DMS 273 treated with DMSO at 0.1 percent for 48 hours (cell line): ENCODE measurements at regions not wholly inside any gene's neighbourhood (a gene's known extent, or its start where the extent isn't known, plus 50 kb on each side); places are given as distances from the start of the nearest gene placed in this dataset.
"Not testable (repeated sequence)": the region's sequence is repeated elsewhere in the genome, so short reads cannot be mapped to it uniquely, and the experiment has no call there.

Source experiments
- DNase-seq: peaks from one replicate; lab custom pipeline; 2025; lab: John Stamatoyannopoulos, UW

DNA sequence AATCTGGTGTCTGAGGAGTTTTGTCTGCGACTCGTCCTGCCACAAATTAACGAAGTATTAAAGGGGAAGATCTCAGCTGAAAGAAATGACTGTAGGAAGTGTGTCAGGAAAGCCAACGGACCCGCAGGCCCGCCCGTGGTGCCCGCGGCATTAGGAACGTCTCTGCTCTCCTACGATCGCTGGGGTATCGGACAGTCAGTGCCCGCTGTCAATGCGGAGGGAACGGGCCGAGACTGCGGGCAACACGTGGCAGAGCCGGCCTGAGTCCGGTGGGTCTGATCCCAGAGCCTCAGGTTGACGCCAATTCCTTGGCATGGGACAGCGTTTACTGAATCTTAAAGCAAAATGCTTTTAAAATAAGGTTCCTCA lies 128.7 kb downstream of the KBTBD2 start:
- no peak for DNase-seq

DNA sequence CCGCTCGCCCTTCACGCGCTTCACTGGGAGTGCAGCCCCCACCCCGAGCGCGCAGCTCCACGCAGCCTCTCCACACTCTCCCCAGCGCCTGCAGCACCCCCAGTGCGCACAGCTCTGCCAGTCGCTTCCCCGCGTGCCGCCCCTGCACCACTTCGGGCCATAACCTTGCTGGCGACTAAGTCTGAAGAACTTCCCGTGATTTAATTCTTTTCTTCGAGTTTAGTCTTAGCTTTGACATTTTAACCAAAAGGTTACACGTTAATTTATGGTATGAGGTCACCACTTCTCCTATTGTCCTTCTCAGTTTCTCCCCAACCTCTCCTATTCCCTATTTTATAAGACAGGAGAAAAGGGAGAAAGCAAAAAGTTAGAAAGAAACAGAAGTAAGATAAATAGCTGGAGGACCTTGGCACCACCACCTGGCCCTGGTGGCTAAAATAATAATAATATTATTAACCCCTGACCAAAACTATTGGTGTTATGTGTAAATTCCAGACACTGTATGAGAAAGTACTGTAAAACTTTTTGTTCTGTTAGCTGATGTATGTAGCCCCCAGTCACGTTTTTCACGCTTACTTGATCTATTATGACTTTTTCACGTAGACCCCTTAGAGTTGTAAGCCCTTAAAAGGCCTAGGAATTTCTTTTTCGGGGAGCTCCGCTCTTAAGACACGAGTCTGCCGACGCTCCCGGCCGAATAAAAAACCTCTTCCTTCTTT lies 129.2 kb downstream of the KBTBD2 start:
- not testable (repeated sequence) for DNase-seq

DNA sequence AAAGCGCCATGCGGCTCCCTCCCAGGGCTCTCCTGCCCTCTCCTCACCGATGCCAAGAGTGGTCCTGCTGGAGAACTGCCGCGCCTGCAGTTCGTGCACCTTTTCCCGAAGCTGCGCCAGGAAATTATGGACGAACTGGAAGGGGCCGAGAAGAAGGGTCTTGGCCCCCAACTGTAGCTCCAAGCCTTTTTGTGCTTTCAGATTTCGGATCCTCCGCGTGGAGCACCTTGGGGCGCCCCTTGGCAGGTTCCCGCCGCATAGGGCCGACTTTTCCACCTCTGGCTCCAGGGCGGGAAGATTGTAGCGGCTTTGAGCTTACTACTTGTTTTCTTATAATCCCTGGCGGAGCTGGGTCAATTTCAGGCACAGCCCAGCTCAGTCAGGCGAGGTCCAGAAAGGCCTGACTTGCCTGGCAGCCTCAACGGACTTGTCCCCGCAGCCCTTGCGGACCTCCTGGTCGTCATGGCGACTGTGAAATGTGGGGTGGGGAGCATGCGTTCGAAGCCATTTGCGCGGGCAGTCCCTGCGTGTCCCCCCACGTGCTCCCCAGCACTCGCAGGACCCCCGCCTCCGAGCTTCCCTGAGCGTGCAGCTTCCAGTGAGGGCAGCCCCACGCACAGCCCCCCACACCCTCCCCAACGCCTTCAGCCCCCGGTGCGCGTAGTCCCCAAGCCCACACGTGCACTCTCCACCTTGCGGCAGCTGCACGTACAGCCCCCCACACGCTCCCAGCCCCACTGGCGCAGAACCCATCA lies 129.9 kb downstream of the KBTBD2 start:
- no peak for DNase-seq

DNA sequence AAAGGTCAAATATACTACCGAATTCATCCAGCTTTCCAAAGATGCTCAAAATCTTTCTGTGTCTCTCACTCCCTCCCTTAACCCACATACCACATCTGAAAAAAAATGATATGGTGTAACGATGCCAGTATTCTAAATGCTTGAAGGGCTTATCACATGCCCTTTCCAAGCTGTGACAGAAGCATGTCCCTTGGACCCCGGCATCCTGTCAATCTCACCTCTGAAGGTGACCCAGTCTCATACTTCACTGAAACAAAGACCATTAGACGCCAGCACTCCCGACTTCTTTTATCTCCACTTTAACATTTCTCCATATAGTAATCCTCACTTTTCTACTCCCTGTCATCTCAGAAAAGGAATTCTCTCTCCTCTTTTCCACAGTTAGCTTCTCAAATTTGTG lies 130.8 kb downstream of the KBTBD2 start:
- DNase-seq, result not testable (repeated sequence)

- not testable (repeated sequence) for DNase-seq
These were observed 131.7 kb downstream of the KBTBD2 start for GRCh38 chr7:32759859-32760258.

GRCh38 chr7:32753872-32754271 lies 137.7 kb downstream of the KBTBD2 start:
- not testable (repeated sequence) for DNase-seq

DNA sequence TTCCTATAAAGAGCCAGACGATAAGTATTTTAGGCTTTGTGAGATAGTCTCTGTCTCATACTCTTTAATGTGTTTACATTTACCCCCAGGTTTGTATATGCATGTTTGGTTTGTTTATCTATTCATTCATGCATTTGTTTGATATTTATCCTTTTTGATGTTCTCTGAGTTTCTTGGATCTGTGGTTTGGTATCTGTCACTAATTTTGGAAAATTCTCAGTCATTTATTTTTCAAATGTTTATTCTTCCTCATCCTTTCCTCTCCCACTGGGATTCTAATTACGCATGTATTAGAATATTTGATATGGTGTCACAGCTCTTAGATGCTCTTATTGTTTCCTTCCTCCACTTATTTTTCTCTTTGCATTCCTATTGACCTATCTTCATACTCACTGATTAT lies 143.2 kb downstream of the KBTBD2 start:
- not testable (repeated sequence) for DNase-seq

DNA sequence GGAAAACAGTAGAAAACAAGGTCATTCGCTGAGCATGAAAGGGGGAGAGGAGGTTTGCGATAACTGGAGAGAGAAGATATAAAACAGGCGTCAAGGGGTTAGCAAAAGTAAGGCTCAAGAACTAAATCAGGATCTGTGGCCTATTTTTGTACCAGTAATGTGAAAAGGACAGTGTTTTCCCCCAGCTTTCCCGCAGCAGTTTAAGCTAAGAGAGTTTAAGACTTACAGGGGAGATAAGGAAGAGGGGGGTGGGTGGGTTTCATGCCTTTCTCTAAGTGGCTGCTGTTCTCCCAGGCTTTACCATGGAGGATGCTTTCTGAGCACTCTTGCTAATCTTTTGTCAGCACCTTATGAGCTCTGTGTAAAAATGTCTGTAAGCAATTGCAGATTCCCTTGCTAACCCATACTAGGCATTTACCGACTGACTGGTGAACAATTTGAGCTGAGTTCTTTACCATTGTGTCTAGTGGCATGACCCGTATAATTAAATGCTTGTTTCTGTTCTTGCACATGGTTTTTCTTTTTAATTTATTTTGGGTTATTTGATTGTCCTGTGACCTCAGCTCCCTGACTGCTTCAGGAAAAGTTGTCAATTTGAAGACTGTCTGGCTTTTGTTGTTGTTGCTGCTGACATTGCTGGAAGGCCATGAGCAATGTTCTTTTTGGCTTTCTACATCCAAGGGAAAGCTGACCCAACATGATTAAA lies 144.0 kb downstream of the KBTBD2 start:
- not testable (repeated sequence) for DNase-seq

DNA sequence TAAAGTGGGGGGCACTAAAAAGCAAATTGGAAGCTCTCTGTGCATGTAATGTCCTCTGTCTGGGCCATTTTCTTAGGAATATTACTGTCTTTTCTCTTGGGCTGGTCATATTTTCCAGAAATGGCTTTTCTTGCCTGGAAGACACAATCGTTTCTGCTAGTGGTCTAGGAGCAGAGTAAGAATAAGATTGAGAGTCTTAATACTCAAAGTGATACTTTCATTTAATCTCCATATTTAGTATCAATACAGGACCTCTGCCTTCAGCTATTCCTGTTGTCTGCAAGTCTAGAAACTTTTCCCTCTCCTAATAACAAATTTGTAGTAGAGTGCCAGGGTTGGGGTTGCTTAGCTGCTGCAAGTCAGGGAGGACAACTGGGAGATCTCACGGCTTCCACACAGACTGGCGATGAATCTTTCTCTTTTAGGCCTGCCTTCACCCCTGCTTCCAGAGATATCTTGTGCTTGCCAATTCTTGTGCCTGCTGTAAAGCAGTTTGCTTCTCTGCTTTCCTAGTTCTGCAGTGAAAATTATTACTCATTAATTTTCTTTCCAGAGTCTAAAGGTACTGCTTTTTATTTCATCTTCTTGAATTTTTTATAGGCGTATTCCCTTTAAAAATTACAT lies 149.6 kb downstream of the KBTBD2 start:
- not testable (repeated sequence) for DNase-seq

DNA sequence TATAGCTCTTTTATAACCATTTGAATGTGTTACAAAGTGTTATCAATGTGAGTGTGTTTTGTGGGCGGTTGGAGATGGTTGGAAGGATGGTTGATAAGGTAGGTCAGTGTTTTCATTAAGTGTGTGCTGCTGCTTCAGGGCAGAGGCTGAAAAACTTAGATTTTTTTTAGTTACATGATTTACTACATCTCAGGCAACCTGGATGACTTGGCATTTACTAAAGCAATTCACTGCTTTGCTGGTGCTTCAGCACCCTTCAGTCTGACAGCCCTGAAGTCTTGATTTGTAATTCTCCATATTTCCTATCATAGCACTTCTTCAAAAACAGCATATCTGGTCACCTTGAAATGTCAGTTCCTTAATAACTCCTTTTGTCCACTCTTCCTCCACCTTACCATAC lies 151.8 kb downstream of the KBTBD2 start:
- not testable (repeated sequence) for DNase-seq

DNA sequence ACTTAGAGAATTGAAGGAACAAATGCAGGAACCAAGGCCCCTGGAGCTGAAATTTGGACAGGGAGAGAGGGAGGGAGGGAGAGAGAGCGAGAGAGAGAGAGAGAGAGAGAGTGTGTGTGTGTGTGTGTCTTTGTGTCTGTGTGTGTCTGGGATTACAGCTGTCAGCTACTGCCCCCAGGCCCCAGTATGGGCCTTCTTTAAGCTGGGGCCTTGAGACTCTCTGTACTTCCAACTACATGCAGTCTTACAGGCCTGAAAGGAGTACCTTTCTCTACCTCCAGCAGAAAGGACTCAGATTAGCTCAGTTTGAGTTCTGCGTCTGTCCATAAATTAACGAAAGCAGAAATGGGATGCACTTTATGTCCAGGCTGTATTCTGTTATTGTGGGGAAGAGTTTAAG lies 153.2 kb downstream of the KBTBD2 start:
- not testable (repeated sequence) for DNase-seq

DNA sequence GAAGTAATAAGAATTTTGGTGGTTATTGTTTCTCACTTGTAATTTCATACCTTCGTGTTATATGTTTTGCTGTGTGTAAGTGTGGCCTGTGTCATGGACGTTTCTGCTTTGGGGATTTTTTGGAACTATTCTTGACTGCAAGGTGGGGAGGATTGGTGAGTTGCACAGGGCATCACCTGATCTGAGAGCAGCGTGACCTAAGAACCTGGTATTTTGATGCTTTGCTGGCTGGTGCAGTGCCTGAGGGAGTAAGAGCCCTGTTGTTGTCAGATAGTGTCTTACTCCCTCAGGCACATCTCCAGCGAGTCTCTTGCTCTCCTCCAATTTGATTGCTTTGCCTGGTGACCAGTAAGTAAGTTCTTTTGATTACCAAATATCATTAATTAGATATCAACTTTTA lies 158.8 kb downstream of the KBTBD2 start:
- DNase-seq, result not testable (repeated sequence)

GRCh38 chr7:32729335-32729675 lies 162.3 kb downstream of the KBTBD2 start:
- DNase-seq, result not testable (repeated sequence)

GRCh38 chr7:32728412-32729334 lies 162.9 kb downstream of the KBTBD2 start:
- peak; percentile 81 for DNase-seq

GRCh38 chr7:32727483-32728411 lies 163.8 kb downstream of the KBTBD2 start:
- peak; percentile 39 for DNase-seq

- DNase-seq, result not testable (repeated sequence)
These were observed 168.7 kb downstream of the KBTBD2 start for GRCh38 chr7:32722837-32723236.

DNA sequence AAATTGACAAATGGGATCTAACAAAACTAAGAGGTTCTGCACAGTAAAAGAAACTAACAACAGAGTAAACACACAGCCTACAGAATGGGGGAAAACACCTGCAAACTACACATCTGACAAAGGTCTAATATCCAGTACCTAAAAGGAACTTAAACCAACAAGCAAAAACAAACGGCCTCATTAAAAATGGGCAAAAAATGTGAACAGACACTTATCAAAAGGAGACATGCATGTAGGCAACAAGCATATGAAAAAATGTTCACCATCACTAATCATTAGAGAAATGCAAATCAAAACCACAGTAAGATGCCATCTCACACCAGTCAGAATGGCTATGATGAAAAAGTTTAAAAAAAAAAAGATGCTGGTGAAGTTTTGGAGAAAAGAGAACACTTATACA lies 197.4 kb downstream of the KBTBD2 start:
- no peak for DNase-seq

DNA sequence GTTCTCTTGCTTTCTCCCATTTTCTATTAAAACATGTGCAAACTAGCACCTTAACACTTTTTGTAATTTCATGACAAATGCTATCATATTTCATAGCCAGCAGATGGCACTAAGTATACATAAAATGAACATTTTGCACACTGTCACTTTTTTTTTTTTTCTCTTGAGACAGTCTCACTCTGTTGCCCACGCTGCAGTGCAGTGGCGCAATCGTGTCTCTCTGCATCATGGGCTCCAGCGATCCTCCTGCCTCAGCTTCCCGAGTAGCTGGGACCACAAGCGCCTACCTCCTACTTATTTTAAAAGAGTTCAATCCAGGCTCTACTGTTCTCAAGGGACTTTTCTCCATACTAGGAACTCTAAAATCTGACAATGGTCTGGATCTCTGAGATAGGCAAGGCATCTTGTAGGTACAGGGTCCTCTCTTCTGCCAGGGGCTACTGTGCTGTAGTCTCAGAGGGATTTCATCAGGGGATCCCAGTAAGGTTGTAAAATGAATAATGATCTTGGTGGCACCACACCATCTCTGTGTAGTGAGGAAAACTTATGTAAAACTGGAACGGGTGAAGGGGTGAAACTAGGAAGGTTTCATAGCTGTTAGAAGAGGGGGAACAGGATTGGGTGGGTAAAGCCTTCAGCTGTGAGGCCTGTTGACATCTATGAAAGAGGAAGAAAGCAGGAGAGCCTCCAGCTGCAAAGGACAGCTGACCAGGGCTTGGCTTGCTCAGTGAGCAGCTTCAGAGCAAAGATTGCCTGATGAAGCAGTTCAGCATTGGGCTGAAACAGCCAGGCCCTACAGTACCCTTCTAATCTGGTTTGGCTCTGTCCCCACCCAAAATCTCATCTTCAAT lies 196.9 kb downstream of the AVL9 start:
- not testable (repeated sequence) for DNase-seq

DNA sequence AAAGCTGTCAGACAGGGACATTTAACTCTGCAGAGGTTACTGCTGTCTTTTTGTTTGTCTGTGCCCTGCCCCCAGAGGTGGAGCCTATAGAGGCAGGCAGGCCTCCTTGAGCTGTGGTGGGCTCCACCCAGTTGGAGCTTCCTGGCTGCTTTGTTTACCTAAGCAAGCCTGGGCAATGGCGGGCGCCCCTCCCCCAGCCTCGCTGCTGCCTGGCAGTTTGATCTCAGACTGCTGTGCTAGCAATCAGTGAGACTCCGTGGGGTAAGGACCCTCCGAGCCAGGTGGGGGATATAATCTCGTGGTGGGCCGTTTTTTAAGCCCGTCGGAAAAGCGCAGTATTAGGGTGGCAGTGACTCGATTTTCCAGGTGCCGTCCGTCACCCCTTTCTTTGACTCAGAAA lies 192.8 kb downstream of the AVL9 start:
- not testable (repeated sequence) for DNase-seq
